K562 (cell line): ENCODE measurements at regions not wholly inside any gene's neighbourhood (a gene's known extent, or its start where the extent isn't known, plus 50 kb on each side); places are given as distances from the start of the nearest gene placed in this dataset.

Experiments
- ATAC-seq: fragments of 200-7000 bp; cut with Tn5 transposase; 3 replicates; pipeline ENCODE4 v1.9.1; 2020; ENCODE audit warnings: moderate library complexity
- BruUV-seq: library from RNA; stranded (reverse); fragments of 400-500 nt; replicated peaks from 2 replicates; lab custom pipeline; 2021; lab: Mats Ljungman, UMichigan
- CTCF ChIA-PET: fragments of 300-600 bp; formaldehyde crosslinking; extraction: SDS; loops from one replicate; lab custom pipeline; 2021; ENCODE audit warnings: low intra/inter-chr PET ratio; lab: Yijun Ruan, JAX
- POLR2A ChIA-PET: fragments of 300-600, 350-650 bp; sonication (Branson Sonifier 250); formaldehyde crosslinking; extraction: SDS; loops from one replicate; lab custom pipeline; 2021; ENCODE audit warnings: antibody characterized with exemption, inconsistent platforms; lab: Yijun Ruan, JAX
- DNase-seq, 4 experiments: peaks; one replicate each; pipeline versions ENCODE4 v3.0.0 to v3.0.0-alpha.2; 2011 to 2018; ENCODE audit warnings: low spot score in 3 of 4, mixed read lengths in 3 of 4; ENCODE audit errors: extremely low read depth in 1 of 4
- FAIRE-seq: peaks from 2 replicates; lab custom pipeline; 2011; peaks lifted over from hg19 to GRCh38; lab: Jason Lieb, UNC
- H2AFZ ChIP-seq: 2 replicates; pipeline ENCODE4 v1.6.0; 2011; ENCODE audit warnings: low read depth, low read length, control low read depth, inconsistent platforms
- H3K27ac ChIP-seq: fragments of 200-600 bp; 3 replicates; pipeline ENCODE4 v1.8.0; 2011; ENCODE audit warnings: low read depth, mild to moderate bottlenecking, control low read depth, inconsistent platforms, low read length, moderate library complexity, mixed read lengths; ENCODE audit errors: extremely low read depth
- H3K27me3 ChIP-seq, 2 experiments: fragments of 300-600 bp in 1 of 2; 2 replicates in 1 of 2; 3 replicates in 1 of 2; pipeline versions ENCODE4 v1.6.0 to v1.8.0; 2011; ENCODE audit warnings: inconsistent platforms in 2 of 2, low read length in 2 of 2, mild to moderate bottlenecking in 1 of 2, mixed read lengths in 1 of 2, moderate library complexity in 1 of 2; ENCODE audit not compliant: control insufficient read depth in 2 of 2, insufficient read depth in 2 of 2
- H3K36me3 ChIP-seq: fragments of 300-600 bp; 3 replicates; pipeline ENCODE4 v1.8.0; 2011; ENCODE audit warnings: mild to moderate bottlenecking, low read length, inconsistent platforms; ENCODE audit not compliant: control insufficient read depth, insufficient read depth
- H3K4me1 ChIP-seq, 2 experiments: fragments of 200-600 bp in 1 of 2; replicated peaks in 1 of 2; 2 replicates in 1 of 2; 3 replicates in 1 of 2; pipeline versions ENCODE4 v1.5.1 to v1.8.0; 2011; ENCODE audit warnings: inconsistent platforms in 2 of 2, low read length in 2 of 2, mild to moderate bottlenecking in 1 of 2, mixed read lengths in 1 of 2, moderate library complexity in 1 of 2; ENCODE audit not compliant: control insufficient read depth in 2 of 2, insufficient read depth in 2 of 2
- H3K4me2 ChIP-seq: 2 replicates; pipeline ENCODE4 v1.6.1; 2011; ENCODE audit warnings: low read length, control low read depth, inconsistent platforms, mixed read lengths; ENCODE audit not compliant: insufficient read depth
- H3K4me3 ChIP-seq: fragments of 200-600 bp; sonication (generic), shearing (Covaris generic); 2 replicates; pipeline ENCODE4 v1.5.1; 2016; ENCODE audit warnings: control low read depth, inconsistent platforms
- H3K79me2 ChIP-seq: fragments of 200-600 bp; 3 replicates; pipeline ENCODE4 v1.8.0; 2011; ENCODE audit warnings: low read length, inconsistent platforms; ENCODE audit not compliant: control insufficient read depth, insufficient read depth
- H3K9ac ChIP-seq, 2 experiments: 2 replicates each; pipeline versions ENCODE4 v1.6.0 to v1.6.1; 2011; ENCODE audit warnings: low read depth in 2 of 2, low read length in 2 of 2, control low read depth in 1 of 2, inconsistent platforms in 1 of 2, mild to moderate bottlenecking in 1 of 2, mixed read lengths in 1 of 2; ENCODE audit not compliant: insufficient read depth in 1 of 2
- H3K9me1 ChIP-seq: one replicate; pipeline ENCODE4 v1.6.0; 2011; ENCODE audit warnings: inconsistent platforms, mild to moderate bottlenecking, low read length, moderate library complexity; ENCODE audit not compliant: control insufficient read depth, insufficient read depth
- H3K9me3 ChIP-seq: replicated peaks from 2 replicates; pipeline ENCODE4 v1.5.1; 2011; ENCODE audit warnings: low read depth, low read length, inconsistent platforms; ENCODE audit not compliant: control insufficient read depth, insufficient read depth
- H4K20me1 ChIP-seq: replicated peaks from 2 replicates; pipeline ENCODE4 v1.6.1; 2011; ENCODE audit warnings: low read length, inconsistent platforms, mixed read lengths; ENCODE audit not compliant: control insufficient read depth, insufficient read depth
- BRCA1 ChIP-seq, 2 experiments: fragments of 450-650 bp in 1 of 2; sonication (generic) in 1 of 2; formaldehyde crosslinking in 1 of 2; IDR thresholded peaks; 2 replicates each; pipeline versions ENCODE4 v1.5.0 to v1.6.1; 2017 to 2020; ENCODE audit warnings: mild to moderate bottlenecking in 1 of 2, missing genetic modification reagents in 1 of 2
- ELF4 ChIP-seq: fragments of 450-650 bp; formaldehyde crosslinking; IDR thresholded peaks from 2 replicates; pipeline ENCODE4 v1.4.0; 2022; ENCODE audit warnings: missing genetic modification characterization
- GTF2A2 ChIP-seq: IDR thresholded peaks from 2 replicates; pipeline ENCODE4 v1.6.1; 2016; ENCODE audit warnings: mild to moderate bottlenecking, missing genetic modification characterization, missing compliant biosample characterization
- GTF2E2 ChIP-seq: fragments of 200-800 bp; sonication (Bioruptor generic); IDR thresholded peaks from 2 replicates; pipeline ENCODE4 v1.6.1; 2016; ENCODE audit warnings: missing genetic modification characterization, missing compliant biosample characterization
- NBN ChIP-seq: fragments of 450-650 bp; IDR thresholded peaks from 2 replicates; pipeline ENCODE4 v1.6.1; 2016; ENCODE audit warnings: low read depth, mild to moderate bottlenecking
- PTRF ChIP-seq: fragments of 450-650 bp; IDR thresholded peaks from 2 replicates; pipeline ENCODE4 v1.6.1; 2016; ENCODE audit warnings: mild to moderate bottlenecking, missing genetic modification characterization, missing compliant biosample characterization
- SMAD4 ChIP-seq: fragments of 250-450 bp; sonication (Bioruptor Pico); conservative IDR thresholded peaks from 2 replicates; pipeline ENCODE4 v1.8.0; 2021; ENCODE audit warnings: inconsistent platforms, mild to moderate bottlenecking, moderate library complexity
- SMARCC2 ChIP-seq: fragments of 450-650 bp; IDR thresholded peaks from 2 replicates; pipeline ENCODE4 v1.6.1; 2017; ENCODE audit warnings: antibody characterized with exemption, moderate library complexity, mild to moderate bottlenecking, low read depth
- ZNF584 ChIP-seq: fragments of 200-800 bp; sonication (Bioruptor generic); IDR thresholded peaks from 2 replicates; pipeline ENCODE4 v1.6.1; 2016; ENCODE audit warnings: low read depth, mild to moderate bottlenecking, missing genetic modification characterization, missing compliant biosample characterization
- ZNF77 ChIP-seq: fragments of 250-450 bp; sonication (Bioruptor Pico); IDR thresholded peaks from 2 replicates; pipeline ENCODE4 v1.5.0; 2020
- in situ Hi-C: fragments of 300-500 bp; cut with MboI; formaldehyde crosslinking; loops from 4 replicates; pipeline ENCODE4 v1.15.0; 2018; ENCODE audit warnings: inconsistent platforms, mixed read lengths
- intact Hi-C: fragments of 100-400 bp; cut with micrococcal nuclease; formaldehyde crosslinking; loops from 2 replicates; pipeline ENCODE4 v1.14.2; 2022
- TF ChIP-seq, protein P1 (sequence below): fragments of 200-600 bp; sonication (generic); IDR thresholded peaks from one replicate; pipeline ENCODE4 v1.6.1; 2012; ENCODE audit warnings: mild to moderate bottlenecking, low read depth, low read length, inconsistent platforms
- TF ChIP-seq, protein P2 (sequence below): fragments of 200-800 bp; sonication (Bioruptor generic); IDR thresholded peaks from 2 replicates; pipeline ENCODE4 v1.6.1; 2017; ENCODE audit warnings: missing genetic modification characterization, missing compliant biosample characterization

DNA sequence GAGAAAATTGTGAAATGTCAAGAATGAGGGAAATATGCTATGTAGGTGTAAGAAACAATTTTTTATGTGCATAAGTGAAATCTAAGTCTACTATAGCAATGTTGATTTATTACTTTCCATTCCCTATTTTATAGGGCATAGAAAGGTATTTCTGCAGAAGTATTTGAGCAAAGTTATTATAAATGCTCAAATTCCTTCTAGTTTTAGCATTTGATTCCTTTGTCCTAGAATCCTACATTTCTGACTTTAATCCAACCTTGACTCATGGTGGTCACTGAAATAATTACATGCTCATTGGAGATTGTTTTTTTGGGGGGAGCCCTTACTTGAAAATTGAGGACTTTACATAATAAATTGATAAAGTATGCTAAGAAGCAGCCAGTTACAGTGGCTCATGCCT is 716.6 kb upstream of the LUZP2 start:
- H2AFZ ChIP-seq = no peak overlapping the region
- DNase-seq (no peak), ATAC-seq (no peak), FAIRE-seq (no peak)
- no peaks in the 10 kb centered on the region for H4K20me1 ChIP-seq
- no peak overlapping the region for H3K4me3 ChIP-seq
- intact Hi-C loops = no loop called here
- in situ Hi-C loops = no loop called here
- H3K27ac ChIP-seq = no peak overlapping the region
- no peaks in the 10 kb centered on the region for H3K9me1 ChIP-seq
- ChIA-PET CTCF (no interaction called here), POLR2A (no interaction called here)
- no peak overlapping the region for H3K4me2 ChIP-seq
- H3K27me3 ChIP-seq = no peaks in the 10 kb centered on the region
- BruUV-seq = no TSS peak
- H3K36me3 ChIP-seq = no peaks in the 10 kb centered on the region
- no peaks in the 10 kb centered on the region for H3K9me3 ChIP-seq
- no peaks in the 10 kb centered on the region for H3K79me2 ChIP-seq
- no peak overlapping the region for H3K9ac ChIP-seq
- H3K4me1 ChIP-seq = no peaks in the 10 kb centered on the region
- TF ChIP-seq SMARCC2 = no peak
- TF ChIP-seq GTF2E2 (tag) = no peak
- no peak for TF ChIP-seq PTRF (tag)
- TF ChIP-seq, protein P1, sequence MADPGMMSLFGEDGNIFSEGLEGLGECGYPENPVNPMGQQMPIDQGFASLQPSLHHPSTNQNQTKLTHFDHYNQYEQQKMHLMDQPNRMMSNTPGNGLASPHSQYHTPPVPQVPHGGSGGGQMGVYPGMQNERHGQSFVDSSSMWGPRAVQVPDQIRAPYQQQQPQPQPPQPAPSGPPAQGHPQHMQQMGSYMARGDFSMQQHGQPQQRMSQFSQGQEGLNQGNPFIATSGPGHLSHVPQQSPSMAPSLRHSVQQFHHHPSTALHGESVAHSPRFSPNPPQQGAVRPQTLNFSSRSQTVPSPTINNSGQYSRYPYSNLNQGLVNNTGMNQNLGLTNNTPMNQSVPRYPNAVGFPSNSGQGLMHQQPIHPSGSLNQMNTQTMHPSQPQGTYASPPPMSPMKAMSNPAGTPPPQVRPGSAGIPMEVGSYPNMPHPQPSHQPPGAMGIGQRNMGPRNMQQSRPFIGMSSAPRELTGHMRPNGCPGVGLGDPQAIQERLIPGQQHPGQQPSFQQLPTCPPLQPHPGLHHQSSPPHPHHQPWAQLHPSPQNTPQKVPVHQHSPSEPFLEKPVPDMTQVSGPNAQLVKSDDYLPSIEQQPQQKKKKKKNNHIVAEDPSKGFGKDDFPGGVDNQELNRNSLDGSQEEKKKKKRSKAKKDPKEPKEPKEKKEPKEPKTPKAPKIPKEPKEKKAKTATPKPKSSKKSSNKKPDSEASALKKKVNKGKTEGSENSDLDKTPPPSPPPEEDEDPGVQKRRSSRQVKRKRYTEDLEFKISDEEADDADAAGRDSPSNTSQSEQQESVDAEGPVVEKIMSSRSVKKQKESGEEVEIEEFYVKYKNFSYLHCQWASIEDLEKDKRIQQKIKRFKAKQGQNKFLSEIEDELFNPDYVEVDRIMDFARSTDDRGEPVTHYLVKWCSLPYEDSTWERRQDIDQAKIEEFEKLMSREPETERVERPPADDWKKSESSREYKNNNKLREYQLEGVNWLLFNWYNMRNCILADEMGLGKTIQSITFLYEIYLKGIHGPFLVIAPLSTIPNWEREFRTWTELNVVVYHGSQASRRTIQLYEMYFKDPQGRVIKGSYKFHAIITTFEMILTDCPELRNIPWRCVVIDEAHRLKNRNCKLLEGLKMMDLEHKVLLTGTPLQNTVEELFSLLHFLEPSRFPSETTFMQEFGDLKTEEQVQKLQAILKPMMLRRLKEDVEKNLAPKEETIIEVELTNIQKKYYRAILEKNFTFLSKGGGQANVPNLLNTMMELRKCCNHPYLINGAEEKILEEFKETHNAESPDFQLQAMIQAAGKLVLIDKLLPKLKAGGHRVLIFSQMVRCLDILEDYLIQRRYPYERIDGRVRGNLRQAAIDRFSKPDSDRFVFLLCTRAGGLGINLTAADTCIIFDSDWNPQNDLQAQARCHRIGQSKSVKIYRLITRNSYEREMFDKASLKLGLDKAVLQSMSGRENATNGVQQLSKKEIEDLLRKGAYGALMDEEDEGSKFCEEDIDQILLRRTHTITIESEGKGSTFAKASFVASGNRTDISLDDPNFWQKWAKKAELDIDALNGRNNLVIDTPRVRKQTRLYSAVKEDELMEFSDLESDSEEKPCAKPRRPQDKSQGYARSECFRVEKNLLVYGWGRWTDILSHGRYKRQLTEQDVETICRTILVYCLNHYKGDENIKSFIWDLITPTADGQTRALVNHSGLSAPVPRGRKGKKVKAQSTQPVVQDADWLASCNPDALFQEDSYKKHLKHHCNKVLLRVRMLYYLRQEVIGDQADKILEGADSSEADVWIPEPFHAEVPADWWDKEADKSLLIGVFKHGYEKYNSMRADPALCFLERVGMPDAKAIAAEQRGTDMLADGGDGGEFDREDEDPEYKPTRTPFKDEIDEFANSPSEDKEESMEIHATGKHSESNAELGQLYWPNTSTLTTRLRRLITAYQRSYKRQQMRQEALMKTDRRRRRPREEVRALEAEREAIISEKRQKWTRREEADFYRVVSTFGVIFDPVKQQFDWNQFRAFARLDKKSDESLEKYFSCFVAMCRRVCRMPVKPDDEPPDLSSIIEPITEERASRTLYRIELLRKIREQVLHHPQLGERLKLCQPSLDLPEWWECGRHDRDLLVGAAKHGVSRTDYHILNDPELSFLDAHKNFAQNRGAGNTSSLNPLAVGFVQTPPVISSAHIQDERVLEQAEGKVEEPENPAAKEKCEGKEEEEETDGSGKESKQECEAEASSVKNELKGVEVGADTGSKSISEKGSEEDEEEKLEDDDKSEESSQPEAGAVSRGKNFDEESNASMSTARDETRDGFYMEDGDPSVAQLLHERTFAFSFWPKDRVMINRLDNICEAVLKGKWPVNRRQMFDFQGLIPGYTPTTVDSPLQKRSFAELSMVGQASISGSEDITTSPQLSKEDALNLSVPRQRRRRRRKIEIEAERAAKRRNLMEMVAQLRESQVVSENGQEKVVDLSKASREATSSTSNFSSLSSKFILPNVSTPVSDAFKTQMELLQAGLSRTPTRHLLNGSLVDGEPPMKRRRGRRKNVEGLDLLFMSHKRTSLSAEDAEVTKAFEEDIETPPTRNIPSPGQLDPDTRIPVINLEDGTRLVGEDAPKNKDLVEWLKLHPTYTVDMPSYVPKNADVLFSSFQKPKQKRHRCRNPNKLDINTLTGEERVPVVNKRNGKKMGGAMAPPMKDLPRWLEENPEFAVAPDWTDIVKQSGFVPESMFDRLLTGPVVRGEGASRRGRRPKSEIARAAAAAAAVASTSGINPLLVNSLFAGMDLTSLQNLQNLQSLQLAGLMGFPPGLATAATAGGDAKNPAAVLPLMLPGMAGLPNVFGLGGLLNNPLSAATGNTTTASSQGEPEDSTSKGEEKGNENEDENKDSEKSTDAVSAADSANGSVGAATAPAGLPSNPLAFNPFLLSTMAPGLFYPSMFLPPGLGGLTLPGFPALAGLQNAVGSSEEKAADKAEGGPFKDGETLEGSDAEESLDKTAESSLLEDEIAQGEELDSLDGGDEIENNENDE = no peak
- no peak for TF ChIP-seq NBN
- no peak for TF ChIP-seq ZNF584
- TF ChIP-seq BRCA1 (IDR thresholded peaks at IDR 0.05) = no peak
- TF ChIP-seq BRCA1 (CRISPR knock-in tag; IDR thresholded peaks at IDR 0.05) = no peak
- TF ChIP-seq GTF2A2 (tag) = no peak
- no peak for TF ChIP-seq SMAD4 (CRISPR knock-in tag)
- TF ChIP-seq, protein P2, sequence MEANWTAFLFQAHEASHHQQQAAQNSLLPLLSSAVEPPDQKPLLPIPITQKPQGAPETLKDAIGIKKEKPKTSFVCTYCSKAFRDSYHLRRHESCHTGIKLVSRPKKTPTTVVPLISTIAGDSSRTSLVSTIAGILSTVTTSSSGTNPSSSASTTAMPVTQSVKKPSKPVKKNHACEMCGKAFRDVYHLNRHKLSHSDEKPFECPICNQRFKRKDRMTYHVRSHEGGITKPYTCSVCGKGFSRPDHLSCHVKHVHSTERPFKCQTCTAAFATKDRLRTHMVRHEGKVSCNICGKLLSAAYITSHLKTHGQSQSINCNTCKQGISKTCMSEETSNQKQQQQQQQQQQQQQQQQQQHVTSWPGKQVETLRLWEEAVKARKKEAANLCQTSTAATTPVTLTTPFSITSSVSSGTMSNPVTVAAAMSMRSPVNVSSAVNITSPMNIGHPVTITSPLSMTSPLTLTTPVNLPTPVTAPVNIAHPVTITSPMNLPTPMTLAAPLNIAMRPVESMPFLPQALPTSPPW (CRISPR knock-in tag) = no peak
- TF ChIP-seq ELF4 (CRISPR knock-in tag) = no peak
- no peak for TF ChIP-seq ZNF77
